HPDE6-E6E7 (cell line): ENCODE measurements at regions not wholly inside any gene's neighbourhood (a gene's known extent, or its start where the extent isn't known, plus 50 kb on each side); places are given as distances from the start of the nearest gene placed in this dataset.
"Not testable (repeated sequence)": the region's sequence is repeated elsewhere in the genome, so short reads cannot be mapped to it uniquely, and the experiment has no call there.

Experiments
- DNase-seq: peaks from one replicate; pipeline ENCODE4 v3.0.0; 2011; ENCODE audit warnings: missing footprints; ENCODE audit errors: extremely low spot score

DNA sequence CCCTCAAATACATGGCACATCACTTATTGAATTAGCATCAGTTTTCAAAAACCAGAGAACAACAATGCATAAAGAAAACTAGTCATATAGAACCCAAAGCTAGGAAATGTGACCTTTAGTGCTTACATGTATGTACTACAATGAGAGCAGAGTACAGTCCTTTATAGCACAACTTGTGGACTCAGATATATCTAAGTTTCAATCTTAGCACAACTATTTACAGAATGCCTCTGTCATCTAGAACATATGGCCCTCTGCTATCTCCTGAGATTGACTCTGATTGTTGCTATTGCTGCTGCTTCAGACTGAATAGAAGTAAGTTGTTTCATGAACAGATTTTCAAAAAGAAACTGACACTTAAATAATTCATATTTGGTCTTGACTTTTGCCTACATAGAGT is 1536.2 kb downstream of the EFNA5 start:
- DNase-seq = no peak

DNA sequence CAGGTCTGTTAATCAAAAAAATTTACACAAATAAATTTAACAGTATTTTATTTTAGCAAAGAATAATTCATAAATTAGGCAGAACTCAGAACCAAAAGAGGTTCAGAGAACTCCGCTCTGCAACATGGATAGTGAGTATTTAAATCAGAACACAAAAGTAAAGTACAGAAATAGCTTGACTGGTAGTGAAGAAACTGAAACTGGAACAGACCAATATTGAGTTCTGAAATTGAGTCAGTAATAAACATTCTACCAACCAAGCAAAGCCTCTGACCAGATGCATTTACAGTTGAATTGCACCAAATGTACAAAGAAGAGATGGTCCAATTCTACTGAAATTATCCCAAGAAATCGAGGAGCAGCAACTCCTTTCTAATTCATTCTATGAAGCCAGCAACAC is 1542.8 kb downstream of the EFNA5 start:
- DNase-seq = no peak

DNA sequence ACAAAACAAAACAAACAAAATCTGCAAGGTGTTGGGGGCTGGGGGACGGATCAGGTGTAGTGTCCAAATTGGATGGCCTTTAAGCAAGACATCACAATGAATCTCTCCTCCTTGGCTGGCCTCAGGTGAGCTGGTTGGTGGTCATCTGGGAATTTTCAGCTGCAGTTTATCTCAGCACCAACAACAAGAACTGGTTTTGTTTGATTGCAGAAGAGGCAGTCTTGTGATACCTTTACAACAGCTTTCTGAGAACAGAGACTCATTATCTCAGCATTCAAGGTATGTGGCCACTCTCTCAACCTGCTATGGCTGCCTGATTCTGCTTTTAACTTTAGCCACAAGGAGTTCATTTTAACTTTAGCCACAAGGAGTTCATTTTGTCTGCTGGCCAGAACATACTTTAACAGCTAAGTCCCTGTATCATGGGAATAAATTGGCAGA is 1543.4 kb downstream of the EFNA5 start:
- DNase-seq = no peak

DNA sequence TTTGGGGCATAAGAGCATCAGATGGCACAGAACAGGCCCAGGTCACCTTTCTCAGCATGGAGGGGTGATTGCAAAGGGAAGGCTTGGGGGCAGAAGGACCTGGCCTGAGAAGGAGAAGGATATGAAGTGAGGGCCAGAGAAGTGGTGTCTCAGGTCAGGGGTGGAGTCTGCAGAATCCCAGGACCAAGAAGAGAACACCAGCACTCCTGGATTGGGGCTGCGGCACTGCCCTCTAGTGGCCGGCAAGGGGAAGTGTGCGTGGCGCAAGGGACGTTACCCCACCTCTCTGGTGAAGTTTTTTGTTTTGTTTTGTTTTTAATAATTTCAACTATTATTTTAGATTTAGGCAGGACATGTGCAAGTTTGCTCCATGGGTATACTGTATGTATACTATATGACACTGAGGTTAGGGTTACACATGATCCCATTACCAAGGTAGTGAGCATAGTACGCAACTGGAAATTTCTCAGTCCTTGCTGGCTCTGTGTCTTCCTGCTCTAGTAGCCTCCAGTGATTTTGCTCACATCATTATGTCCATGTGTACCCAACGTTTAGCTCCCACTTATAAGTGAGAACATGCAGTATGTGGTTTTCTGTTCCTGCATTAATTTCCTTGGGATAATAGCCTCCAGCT is 1548.6 kb downstream of the EFNA5 start:
- DNase-seq = peak; percentile 60

DNA sequence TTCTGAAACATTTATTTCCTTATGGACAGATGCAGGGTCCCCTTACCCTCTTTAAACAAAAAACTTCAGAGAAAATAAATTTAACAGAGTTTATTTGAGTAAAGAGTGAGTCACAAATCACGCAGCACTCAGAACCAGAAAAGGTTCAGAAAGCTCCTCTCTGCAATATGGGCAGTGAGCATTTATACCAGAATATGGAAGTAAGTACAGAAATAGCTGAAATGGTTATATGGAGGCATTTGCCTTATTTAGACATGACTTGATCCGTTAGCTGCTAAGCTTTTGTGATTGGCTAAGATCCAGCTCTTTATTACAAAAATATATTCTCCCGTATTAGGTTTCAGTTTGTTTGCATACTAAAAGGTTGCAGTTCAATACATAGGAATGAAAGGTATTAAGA is 1554.1 kb downstream of the EFNA5 start:
- no peak for DNase-seq

DNA sequence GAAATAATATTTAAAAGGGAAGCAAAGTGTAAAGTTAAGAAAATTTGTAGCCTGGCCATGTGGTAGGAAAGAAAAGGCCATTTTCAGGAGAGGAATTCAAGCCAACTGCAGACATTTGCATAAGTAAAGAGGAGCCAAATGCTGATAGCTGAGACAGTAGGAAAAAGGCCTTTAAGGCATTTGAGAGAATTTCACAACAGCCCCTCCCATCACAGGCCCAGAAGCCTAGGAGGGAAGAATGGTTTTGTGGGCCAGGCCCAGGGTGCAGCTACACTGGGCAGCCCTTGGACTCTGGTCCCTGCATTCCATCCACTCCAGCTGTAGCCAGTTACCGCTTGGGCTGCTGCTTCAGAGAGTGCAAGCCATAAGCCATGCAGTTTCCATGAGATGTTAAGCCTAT is 1556.8 kb downstream of the EFNA5 start:
- no peak for DNase-seq

DNA sequence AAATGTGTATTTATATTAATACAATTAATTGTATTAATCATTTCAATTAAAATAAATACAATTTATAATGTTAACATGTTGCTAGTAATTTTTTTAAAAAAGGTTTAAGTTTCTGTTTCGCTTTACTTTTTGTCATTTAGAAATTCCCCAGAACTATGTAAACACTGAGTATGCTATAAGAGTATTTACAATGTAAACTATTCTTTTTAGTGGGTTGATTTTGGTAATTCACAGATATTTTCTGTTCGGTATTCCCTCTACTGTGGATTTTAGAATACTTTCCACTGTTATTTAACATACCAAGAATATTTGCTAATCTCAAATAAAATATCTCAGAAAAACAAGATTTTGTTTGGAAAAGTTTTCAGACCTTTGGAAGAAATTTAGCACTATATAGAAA is 1564.4 kb downstream of the EFNA5 start:
- no peak for DNase-seq

DNA sequence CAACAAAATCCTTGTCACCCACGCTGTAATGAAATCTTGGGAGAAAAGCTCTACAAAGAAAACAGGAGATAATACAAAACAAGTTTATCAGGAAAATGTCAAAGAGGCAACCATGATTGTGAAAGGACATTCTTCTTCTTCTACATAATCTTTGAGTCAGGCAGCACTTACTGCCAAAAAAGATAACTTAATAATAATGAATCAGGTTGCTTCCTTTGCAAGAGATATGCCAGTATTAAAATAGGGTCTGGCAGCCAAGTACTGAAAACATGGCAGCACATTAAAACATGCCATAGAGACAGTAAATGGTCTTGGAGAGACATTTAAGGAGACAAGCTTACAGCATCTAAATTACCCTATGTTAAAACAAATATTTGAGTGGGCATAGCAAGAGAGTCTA is 1573.4 kb downstream of the EFNA5 start:
- DNase-seq = no peak

DNA sequence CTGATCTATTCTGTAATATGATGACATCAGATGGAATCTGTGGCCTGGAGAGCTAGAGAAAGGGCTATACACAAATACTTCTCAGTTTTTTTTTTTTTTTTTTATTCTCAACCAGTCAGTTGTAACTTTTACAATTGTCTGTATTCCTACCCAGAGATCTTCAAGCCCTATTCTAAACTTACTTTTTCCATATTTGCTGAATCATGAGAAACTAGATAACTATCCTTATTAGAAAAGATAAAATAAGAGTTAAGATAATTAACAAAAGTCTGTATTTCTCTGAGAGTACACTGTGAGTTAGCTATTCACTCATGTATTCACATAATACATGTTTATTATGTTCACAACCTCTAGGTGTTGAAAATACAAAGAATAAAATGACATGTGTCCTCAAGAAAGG is 1575.9 kb downstream of the EFNA5 start:
- DNase-seq = no peak

DNA sequence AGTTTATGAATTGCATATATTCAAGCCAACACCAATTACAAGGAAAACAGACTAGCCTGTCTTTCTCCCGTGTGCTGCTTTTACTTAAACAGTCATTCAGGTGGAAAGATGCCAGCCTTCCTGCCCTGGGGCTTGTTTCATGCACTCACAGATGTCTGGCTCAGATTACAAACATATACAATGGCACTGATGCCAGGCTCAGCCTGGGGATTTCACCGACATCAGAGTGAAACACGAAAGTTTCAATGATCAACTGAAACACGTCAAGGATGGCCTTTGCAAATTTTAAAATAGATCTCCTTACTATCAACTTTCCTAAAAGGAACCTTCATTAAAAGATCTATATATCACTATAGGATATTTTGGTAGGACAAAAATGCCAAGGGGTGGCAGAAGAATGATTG is 1576.5 kb downstream of the EFNA5 start:
- DNase-seq = peak; percentile 45

DNA sequence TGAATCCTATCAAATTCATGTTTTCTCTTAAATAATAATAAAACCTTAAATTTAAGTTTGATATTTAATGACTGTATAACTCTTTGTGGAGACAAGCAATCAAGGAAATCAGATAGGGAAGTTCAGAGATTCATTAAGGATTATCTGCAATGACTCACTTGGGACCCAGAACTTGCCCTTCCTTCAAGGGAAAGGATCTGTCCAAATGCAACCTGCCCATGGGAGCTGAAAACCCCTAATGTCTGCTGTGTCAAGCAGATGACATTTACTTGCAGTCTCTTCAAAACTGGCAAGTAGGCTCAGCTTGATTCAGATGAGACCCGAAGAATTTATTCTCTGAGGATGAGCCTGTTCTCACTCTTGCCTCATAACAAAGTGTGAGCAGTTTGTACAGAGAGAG is 1577.6 kb downstream of the EFNA5 start:
- no peak for DNase-seq

DNA sequence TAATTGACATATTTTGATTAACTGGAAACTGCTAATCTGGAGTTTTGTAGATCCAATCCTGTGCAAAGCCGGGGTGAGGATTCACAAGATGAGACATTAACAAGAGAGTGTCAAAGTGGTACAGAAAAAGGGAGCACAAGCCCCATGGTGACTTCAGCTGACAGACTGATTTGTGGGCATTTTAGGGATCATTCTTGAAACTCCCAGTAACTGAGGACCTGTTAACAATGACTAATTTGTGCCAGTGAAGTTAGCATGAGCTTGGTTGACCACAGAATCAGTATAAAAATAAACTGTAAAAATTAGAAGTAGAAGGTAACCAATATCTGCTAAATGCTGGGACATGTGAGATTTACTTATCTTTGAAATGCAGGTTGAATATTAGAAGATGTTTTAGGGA is 1578.3 kb downstream of the EFNA5 start:
- DNase-seq = no peak

DNA sequence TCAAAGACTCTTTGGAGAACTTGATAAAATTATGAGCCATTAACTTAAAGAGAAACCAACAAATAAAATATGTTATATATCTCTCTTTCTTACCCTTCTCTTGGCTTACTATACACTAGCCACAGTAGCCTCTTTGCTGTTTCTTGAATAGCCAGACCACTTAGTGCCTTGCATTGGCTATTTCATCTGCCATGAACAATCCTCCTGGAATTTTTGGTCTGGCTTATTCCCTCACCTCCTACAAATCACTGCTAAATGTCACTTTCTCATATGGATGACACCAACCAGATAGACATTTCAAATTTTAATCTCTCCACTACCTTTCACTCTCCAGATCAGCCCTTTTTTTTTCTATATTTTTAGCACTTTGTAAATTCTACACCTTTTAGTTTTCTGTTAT is 1581.7 kb downstream of the EFNA5 start:
- no peak for DNase-seq

DNA sequence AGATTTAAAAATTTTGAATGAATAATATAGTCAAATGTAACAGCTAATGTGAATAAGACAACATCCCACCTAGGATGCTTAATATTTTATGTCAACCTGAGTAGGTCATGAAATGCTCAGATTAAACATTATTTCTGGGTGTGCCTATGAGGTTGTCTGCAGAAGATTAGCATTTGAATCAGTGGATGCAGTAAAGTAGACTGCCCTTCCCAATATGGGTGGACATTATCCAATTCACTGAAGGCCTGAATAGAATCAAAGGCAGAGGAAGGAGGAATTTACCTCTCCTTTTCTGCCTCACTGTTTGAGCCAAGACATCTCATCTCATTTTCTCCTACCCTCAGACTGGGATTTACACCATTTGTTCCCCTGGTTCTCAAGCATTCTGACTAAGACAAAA is 1582.3 kb downstream of the EFNA5 start:
- no peak for DNase-seq

DNA sequence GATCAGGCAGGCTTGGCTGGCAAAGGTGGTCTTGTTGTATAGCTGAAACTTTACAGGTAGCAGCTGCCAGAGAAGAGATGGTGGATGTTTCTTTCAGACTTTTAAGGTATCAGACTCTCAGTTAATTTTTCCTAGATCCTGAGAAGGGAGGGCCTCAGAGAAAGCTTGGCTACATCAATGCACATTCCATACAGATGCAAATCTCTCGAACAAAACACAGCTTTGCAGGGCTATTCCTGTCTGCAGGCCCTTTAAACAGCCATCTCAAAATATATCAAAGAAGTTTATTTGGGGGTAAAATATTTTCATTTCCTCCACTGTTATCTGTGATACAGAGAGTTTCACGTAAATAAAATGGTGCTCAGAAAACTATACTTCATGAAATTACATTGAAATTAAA is 1584.4 kb downstream of the EFNA5 start:
- no peak for DNase-seq

DNA sequence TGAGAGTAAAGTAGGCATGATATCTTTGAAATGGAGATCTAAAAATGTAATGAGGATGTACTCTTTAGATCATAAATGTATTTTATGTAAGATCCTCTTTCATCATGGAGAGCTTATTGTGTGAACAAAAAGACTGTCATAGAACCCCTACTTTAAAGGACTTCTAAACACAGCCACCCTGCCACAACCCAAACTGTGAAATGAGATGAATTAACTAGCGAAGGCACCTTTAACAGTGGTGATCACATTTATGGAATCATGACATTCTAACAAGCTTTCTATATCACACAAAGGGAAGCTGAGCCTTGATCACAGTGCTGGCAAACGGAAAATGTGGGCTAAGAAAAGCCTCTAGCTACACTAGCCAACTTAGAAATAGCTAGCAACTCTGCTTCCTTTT is 1585.2 kb downstream of the EFNA5 start:
- DNase-seq = no peak

DNA sequence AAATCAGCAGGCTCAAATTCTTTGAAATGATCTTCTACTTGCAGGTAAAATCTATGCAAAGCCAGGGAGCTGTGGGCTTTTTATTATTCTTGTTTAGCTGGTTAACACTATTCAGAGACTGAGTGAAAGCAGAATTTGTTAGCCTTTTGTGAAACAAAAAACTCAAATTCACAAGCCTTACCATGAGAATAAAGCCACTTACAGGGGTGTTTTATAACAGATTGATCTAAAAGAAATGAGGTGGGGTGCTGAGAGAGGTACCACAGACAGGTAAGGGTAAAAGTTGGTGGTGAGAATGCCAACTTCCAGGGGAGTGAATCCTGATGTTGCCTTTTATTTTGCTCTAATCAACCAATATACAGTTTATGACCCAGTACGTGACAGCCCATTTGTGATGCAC is 1585.6 kb downstream of the EFNA5 start:
- DNase-seq = no peak

DNA sequence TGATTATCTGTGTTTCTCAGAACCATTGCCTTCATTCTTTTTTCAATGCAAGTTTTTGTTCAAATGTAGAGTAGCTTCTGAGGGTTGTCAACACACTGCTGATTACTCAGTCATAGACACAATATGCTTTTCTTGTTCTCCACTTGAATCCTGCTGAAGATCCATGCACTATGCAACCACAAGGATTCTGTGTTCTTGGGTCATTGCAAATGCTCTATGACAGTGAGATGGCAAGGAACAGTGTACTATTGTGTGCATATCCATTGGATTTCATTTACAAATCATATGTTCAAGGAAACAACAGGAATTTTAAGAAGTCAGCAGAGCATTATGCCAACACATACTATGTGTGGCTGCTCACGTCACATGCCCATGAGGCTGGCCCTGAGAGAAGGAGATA is 1590.2 kb downstream of the EFNA5 start:
- no peak for DNase-seq

DNA sequence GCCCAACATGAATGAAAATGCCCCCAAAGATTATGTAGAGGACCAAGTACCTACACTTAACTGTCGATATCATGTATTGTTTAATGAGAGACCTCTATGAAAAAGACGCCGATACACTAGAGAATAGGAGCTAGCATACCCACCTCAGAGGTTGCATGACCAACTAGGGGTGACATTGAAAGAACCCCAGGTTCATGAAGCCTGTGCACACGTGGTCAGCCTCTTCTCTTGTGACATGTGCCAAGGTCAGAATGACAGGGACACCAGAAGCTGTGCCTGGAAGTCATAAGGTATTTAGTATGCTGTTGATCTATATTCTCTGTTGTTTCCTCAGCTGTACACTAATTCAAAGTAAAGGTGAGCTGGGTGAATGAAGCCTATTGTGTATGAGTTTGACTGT is 1594.1 kb downstream of the EFNA5 start:
- no peak for DNase-seq

DNA sequence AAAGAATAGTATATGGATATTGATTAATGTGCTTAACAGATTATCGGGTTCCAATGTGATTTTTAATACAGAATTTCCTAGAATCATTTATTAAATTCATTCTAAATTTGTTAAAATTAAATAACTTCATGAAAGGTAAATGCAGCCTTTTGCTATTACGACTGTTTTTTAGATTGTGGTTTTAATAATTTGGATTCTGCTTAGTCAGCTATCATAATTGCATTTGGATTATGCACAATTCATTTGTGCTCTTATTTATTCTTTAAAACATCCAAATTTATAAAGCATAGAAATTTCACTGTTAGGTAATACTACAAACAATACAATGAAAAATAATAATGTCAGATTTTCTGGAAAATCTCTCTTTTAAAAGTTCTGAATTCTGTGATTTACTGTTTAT is 1598.5 kb downstream of the EFNA5 start:
- DNase-seq = no peak

DNA sequence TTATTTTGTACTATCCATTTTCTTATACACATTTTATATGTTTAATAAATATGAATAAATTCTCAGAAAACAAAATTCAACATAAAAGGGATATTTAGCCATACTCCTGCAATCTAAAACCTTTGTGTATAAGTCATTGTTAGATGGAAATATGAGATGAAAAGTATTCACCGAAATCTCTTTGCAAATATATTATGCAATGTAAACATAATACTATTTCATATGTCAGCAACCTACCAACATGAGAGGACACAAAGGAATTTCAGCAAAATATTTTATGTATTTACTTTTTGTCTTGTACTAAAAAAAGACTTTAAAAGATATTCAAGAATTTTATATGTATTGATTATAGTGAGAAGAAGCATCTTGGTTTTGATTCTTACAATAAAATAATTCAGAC is 1623.4 kb downstream of the EFNA5 start:
- DNase-seq = no peak

DNA sequence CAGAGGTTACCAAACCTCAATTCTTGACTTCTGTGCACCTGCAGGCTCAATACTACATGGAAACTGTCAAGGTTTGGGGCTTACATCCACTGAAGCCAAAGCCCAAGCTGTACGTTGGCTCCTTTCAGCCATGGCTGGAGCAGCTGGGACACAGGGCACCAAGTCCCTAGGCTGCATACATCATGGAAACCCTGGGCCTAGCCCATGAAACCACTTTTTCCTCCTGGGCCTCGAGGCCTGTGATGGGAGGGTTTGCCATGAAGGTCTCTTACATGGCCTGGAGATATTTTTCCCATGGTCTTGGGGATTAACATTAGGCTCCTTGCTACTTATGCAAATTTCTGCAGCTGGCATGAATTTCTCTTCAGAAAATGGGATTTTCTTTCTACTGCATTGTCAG is 1638.7 kb downstream of the EFNA5 start:
- DNase-seq = not testable (repeated sequence)

DNA sequence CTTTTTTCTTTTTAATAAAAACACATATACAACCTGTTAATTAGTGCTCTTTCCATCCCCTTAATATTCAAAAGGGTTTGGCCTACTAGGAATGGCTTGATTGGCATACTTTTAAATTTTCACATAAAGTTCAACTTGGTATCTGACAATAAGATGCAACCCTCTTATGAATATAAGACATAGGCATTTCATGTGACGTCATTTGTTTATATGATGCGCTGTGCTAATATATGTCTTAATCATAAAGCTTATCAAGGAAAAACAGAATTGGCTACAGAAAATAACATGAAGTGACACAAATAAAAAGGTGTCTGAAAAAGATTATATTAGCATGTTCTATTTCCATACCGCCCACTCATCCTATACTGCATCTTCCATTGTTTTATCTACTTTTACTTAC is 1642.4 kb downstream of the EFNA5 start:
- no peak for DNase-seq

DNA sequence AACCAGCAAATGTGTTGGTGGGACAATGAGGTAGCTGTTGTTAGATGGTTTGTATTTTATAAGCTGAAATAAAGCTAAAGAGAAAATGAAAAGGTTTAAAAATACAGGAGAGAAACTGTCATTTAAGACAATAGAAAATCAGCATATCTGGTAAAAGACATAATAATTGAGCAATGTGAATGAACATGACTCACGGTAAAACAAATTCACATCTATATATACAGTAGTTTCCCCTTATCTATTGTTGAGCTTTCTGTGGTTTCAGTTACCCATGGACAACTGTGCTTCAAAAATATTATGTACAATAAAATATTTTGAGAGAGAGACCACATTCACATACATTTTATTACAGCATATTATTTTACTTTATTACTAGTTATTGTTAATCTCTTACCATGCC is 1649.8 kb downstream of the EFNA5 start:
- no peak for DNase-seq

DNA sequence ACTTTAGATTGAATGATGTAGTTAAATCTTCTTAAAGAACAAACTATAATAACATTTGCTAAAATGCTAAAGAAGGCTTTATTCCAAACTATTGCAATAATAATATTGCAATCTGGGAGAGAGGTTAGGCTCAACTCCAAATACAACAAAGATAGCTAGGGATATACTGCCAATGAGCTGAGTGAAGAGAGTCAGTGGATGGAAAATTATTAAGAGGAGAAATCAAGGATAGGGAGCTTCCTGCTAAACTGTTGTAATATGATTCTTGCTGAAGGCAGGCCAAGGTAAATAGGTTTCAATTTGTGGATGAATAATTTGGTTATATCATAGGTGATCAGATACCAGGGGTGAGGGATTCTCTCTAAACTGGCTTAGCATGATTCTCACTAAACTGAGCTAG is 1651.5 kb downstream of the EFNA5 start:
- DNase-seq = no peak
